ENCODE measurements at regions not wholly inside any gene's neighbourhood (a gene's known extent, or its start where the extent isn't known, plus 50 kb on each side); places are given as distances from the start of the nearest gene placed in this dataset.
"Not testable (repeated sequence)": the region's sequence is repeated elsewhere in the genome, so short reads cannot be mapped to it uniquely, and the experiment has no call there.

GRCh38 chr19:27741236-27741635, 1471.7 kb downstream of the UQCRFS1 start:
- ATAC-seq = no peak
- DNase-seq = no peak
- intact Hi-C loops (cut with DNase I) = loop anchor here in 1 of 2 donors (10.0 kb wide), 1 partner anchor 76 kb away; no protein-coding TSS in a partner anchor

GRCh38 chr19:27740396-27740795, 1472.6 kb downstream of the UQCRFS1 start:
- intact Hi-C loops (cut with DNase I) = loop anchor here in 1 of 2 donors (10.0 kb wide), 1 partner anchor 76 kb away; no protein-coding TSS in a partner anchor
- ATAC-seq (no peak), DNase-seq (no peak)

GRCh38 chr19:27738569-27739193, 1474.3 kb downstream of the UQCRFS1 start:
- DNase-seq (no peak), ATAC-seq (no peak)
- intact Hi-C loops (cut with DNase I) = no loop called here

- DNase-seq (no peak), ATAC-seq (no peak)
- intact Hi-C loops (cut with DNase I) = no loop called here
These were observed 1476.7 kb downstream of the UQCRFS1 start for GRCh38 chr19:27736225-27736624.

GRCh38 chr19:27735314-27735713, 1477.6 kb downstream of the UQCRFS1 start:
- DNase-seq = no peak
- intact Hi-C loops (cut with DNase I) = no loop called here
- ATAC-seq = no peak

GRCh38 chr19:27734496-27735220, 1478.3 kb downstream of the UQCRFS1 start:
- ATAC-seq (no peak), DNase-seq (no peak)
- intact Hi-C loops (cut with DNase I) = no loop called here

- no peak for DNase-seq
These were observed 1479.2 kb downstream of the UQCRFS1 start for GRCh38 chr19:27733551-27734266.

GRCh38 chr19:27729332-27729731, 1483.6 kb downstream of the UQCRFS1 start:
- ATAC-seq (no peak), DNase-seq (no peak)
- intact Hi-C loops (cut with DNase I) = no loop called here

More at GRCh38 chr19:27733551-27734266, 1479.2 kb downstream of the UQCRFS1 start:
- intact Hi-C loops (cut with DNase I) = no loop called here
- no peak for ATAC-seq

- ATAC-seq = no peak
- intact Hi-C loops (cut with DNase I) = no loop called here
These were observed 1490.3 kb downstream of the UQCRFS1 start for GRCh38 chr19:27722625-27723024.

GRCh38 chr19:27720155-27720554, 1492.8 kb downstream of the UQCRFS1 start:
- intact Hi-C loops (cut with DNase I) = no loop called here
- ATAC-seq (no peak), DNase-seq (no peak)

More at GRCh38 chr19:27722625-27723024, 1490.3 kb downstream of the UQCRFS1 start:
- no peak for DNase-seq

- no peak for DNase-seq
- intact Hi-C loops (cut with DNase I) = no loop called here
- no peak for ATAC-seq
These were observed 1493.9 kb downstream of the UQCRFS1 start for GRCh38 chr19:27719034-27719433.

GRCh38 chr19:27718234-27718633, 1494.7 kb downstream of the UQCRFS1 start:
- intact Hi-C loops (cut with DNase I) = no loop called here
- ATAC-seq (no peak), DNase-seq (no peak)

- DNase-seq = no peak
- no peak for ATAC-seq
- intact Hi-C loops (cut with DNase I) = no loop called here
These were observed 1495.1 kb downstream of the UQCRFS1 start for GRCh38 chr19:27717825-27718224.

- intact Hi-C loops (cut with DNase I) = no loop called here
- ATAC-seq = no peak
- DNase-seq = no peak
These were observed 1496.0 kb downstream of the UQCRFS1 start for GRCh38 chr19:27716922-27717321.

- intact Hi-C loops (cut with DNase I) = no loop called here
These were observed 1498.1 kb downstream of the UQCRFS1 start for GRCh38 chr19:27714857-27715256.

GRCh38 chr19:27709496-27709895, 1503.5 kb downstream of the UQCRFS1 start:
- no peak for DNase-seq

More at GRCh38 chr19:27714857-27715256, 1498.1 kb downstream of the UQCRFS1 start:
- DNase-seq (no peak), ATAC-seq (no peak)

GRCh38 chr19:27708986-27709385, 1504.0 kb downstream of the UQCRFS1 start:
- DNase-seq; ATAC-seq; intact Hi-C loops (cut with DNase I): not testable (repeated sequence)

More at GRCh38 chr19:27709496-27709895, 1503.5 kb downstream of the UQCRFS1 start:
- intact Hi-C loops (cut with DNase I) = no loop called here
- no peak for ATAC-seq

GRCh38 chr19:27707026-27707425, 1505.9 kb downstream of the UQCRFS1 start:
- intact Hi-C loops (cut with DNase I); ATAC-seq; DNase-seq: not testable (repeated sequence)

GRCh38 chr19:27705896-27706295, 1507.1 kb downstream of the UQCRFS1 start:
- intact Hi-C loops (cut with DNase I) = no loop called here
- no peak for DNase-seq
- no peak for ATAC-seq
